Common myeloid progenitor, CD34-positive (primary cell): ENCODE measurements at regions not wholly inside any gene's neighbourhood (a gene's known extent, or its start where the extent isn't known, plus 50 kb on each side); places are given as distances from the start of the nearest gene placed in this dataset.

Source experiments
- CTCF ChIA-PET: fragments of 350-600 bp; sonication (Branson Sonifier 250); formaldehyde crosslinking; loops from one replicate; lab custom pipeline; 2021; ENCODE audit warnings: antibody characterized with exemption; lab: Charles Lee
- POLR2A ChIA-PET: fragments of 350-600 bp; sonication (Branson Sonifier 250); formaldehyde crosslinking; loops from one replicate; lab custom pipeline; 2021; ENCODE audit warnings: antibody characterized with exemption; lab: Charles Lee
- DNase-seq, 3 donors: peaks; one replicate each; pipeline versions ENCODE4 v3.0.0 to v3.0.0-alpha.2; 2013
- H3K27ac ChIP-seq, 2 experiments: 1 replicate in 1 of 2; 2 replicates in 1 of 2; pipeline ENCODE4 v1.7.0; 2013; ENCODE audit warnings: inconsistent platforms in 2 of 2, low read length in 2 of 2, mild to moderate bottlenecking in 2 of 2, low read depth in 1 of 2, moderate library complexity in 1 of 2; ENCODE audit not compliant: severe bottlenecking in 2 of 2, insufficient read depth in 1 of 2, poor library complexity in 1 of 2
- H3K27me3 ChIP-seq, 5 experiments: replicated peaks in 2 of 5; 1 replicate in 3 of 5; 2 replicates in 2 of 5; pipeline versions ENCODE4 v1.6.1 to v1.7.0; 2013; ENCODE audit warnings: low read length in 4 of 5, mild to moderate bottlenecking in 2 of 5, moderate library complexity in 2 of 5, inconsistent platforms in 1 of 5; ENCODE audit not compliant: insufficient read depth in 5 of 5, control insufficient read depth in 4 of 5
- H3K36me3 ChIP-seq, 4 experiments: 1 replicate in 2 of 4; 2 replicates in 2 of 4; pipeline versions ENCODE4 v1.6.1 to v1.7.0; 2013; ENCODE audit warnings: low read length in 3 of 4, control low read depth in 1 of 4, mild to moderate bottlenecking in 1 of 4; ENCODE audit not compliant: control insufficient read depth in 4 of 4, insufficient read depth in 4 of 4
- H3K4me1 ChIP-seq, 4 experiments: 1 replicate in 3 of 4; 2 replicates in 1 of 4; pipeline versions ENCODE4 v1.6.1 to v1.7.1; 2013; ENCODE audit warnings: low read length in 3 of 4, mild to moderate bottlenecking in 3 of 4, control low read depth in 1 of 4, inconsistent platforms in 1 of 4, moderate library complexity in 1 of 4; ENCODE audit not compliant: control insufficient read depth in 4 of 4, insufficient read depth in 4 of 4; ENCODE audit errors: control extremely low read depth in 1 of 4
- H3K4me3 ChIP-seq, 7 experiments: 1 replicate in 4 of 7; 2 replicates in 3 of 7; pipeline versions ENCODE4 v1.5.1 to v1.7.0; 2013; ENCODE audit warnings: mild to moderate bottlenecking in 7 of 7, low read length in 6 of 7, moderate library complexity in 6 of 7, inconsistent platforms in 2 of 7, low read depth in 2 of 7, control low read depth in 1 of 7; ENCODE audit not compliant: insufficient read depth in 4 of 7, control insufficient read depth in 1 of 7; ENCODE audit errors: extremely low read depth in 1 of 7
- H3K9me3 ChIP-seq, 5 experiments: 1 replicate in 4 of 5; 2 replicates in 1 of 5; pipeline versions ENCODE4 v1.6.1 to v1.7.1; 2013; ENCODE audit warnings: low read length in 4 of 5, mild to moderate bottlenecking in 2 of 5, inconsistent platforms in 1 of 5, low read depth in 1 of 5, moderate library complexity in 1 of 5; ENCODE audit not compliant: control insufficient read depth in 4 of 5, insufficient read depth in 2 of 5; ENCODE audit errors: control extremely low read depth in 1 of 5
- WGBS: methylation state at CpG from one replicate; pipeline ENCODE4 v1.1.5; 2013; ENCODE audit not compliant: insufficient coverage; 5-methylcytosine and 5-hydroxymethylcytosine counted together

DNA sequence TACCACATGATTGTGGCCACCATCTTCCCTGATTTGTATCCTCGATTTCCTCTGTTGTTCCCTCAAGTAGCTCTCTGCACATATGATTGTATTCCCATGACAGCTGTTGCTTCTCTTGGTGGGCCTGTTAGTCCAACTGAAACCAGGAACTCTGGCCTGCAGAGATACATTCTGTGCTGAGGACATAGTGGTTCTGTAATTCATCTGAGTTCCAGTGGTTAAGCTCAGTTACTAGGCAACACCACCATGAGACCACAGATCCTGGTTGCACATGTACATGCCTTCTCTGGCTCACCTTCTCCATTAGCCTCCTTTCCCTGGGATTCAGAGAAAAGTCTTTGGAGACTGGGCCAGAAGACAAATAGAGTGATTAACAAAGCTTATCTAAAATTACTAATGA lies 172.1 kb upstream of the SLC7A11 start:
- 90% methylated on average over 1 of the region's 1 CpG for WGBS
- H3K27me3 ChIP-seq, result no peaks in the 10 kb centered on the region
- peaks cover 0 to 8% (median 0%) of the 10 kb centered on the region in 4 experiments for H3K4me1 ChIP-seq
- DNase-seq, result peak in 1 of 3 donors; percentile 28
- no peaks in the 10 kb centered on the region for H3K9me3 ChIP-seq
- H3K4me3 ChIP-seq, result no peak overlapping the region
- POLR2A ChIA-PET, result no interaction called here
- CTCF ChIA-PET, result no interaction called here
- H3K27ac ChIP-seq, result no peak overlapping the region
- no peaks in the 10 kb centered on the region for H3K36me3 ChIP-seq

DNA sequence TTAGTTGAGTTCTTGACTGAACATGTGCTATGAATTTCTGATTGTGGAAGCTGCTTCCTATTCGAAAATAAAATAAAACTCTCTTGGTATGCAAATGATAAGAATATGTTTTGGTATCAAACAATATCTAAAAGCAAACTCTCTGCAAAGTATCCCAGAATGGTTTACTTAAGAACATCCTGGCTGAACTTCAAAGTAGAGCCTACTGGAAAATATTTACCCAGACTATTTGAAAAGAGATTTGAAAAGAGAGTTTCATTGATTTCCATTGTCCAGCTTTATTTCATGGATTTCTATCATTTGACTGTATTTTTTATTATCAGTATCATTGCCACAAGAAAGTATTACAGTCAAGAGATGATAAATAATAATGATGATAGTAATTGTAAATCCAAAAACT lies 171.1 kb upstream of the SLC7A11 start:
- Histone ChIP-seq H3K27ac (no peak overlapping the region), H3K36me3 (no peaks in the 10 kb centered on the region), H3K4me1 (peaks cover 0 to 15% (median 0%) of the 10 kb centered on the region in 4 experiments), H3K4me3 (no peak overlapping the region), H3K9me3 (no peaks in the 10 kb centered on the region), H3K27me3 (no peaks in the 10 kb centered on the region)
- CTCF ChIA-PET, result no interaction called here
- DNase-seq, result no peak
- POLR2A ChIA-PET, result no interaction called here
- WGBS, result no CpG with 5 or more reads among the region's 1 CpG

DNA sequence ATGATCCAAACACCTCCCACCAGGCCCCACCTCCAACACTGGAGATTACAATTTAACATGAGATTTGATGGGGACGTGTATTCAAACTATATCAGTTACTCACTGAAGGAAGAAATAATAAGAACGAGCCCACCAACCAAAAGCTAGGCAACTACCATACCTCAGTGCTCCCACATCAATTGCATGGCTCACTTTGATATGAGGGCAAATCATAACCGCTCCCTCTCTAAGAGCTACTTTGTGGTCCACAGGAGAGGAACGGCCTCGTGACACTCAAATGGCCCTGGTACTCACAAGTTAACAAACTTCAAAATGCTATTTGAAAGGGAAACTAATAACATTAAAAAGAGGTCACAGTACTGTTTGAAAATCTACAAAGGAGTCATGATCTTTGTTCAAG lies 170.7 kb upstream of the SLC7A11 start:
- Histone ChIP-seq H3K27me3 (no peaks in the 10 kb centered on the region), H3K4me3 (no peak overlapping the region), H3K27ac (no peak overlapping the region), H3K4me1 (peaks cover 0 to 17% (median 0%) of the 10 kb centered on the region in 4 experiments), H3K36me3 (no peaks in the 10 kb centered on the region), H3K9me3 (no peaks in the 10 kb centered on the region)
- WGBS, result 100% methylated on average over 4 of the region's 5 CpGs
- DNase-seq, result no peak
- CTCF ChIA-PET, result no interaction called here
- POLR2A ChIA-PET, result no interaction called here

DNA sequence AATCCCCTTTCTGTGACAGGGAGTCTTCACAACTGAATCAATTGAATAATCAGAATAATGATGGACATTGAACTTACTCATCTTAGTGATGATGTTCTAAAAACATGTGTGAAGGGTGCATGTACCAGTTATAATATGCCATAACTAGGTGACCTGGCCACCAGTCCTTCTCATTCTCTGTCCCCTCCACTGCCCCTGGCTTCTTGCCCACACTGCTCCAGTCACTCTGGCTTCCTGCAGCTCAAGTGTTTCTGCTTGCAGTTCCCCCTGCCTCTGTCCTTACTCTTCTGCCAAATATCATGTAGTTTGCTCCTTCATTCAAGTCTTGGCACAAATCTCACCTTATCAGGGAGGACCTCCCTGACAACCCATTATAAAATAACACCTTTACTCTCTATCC lies 168.1 kb upstream of the SLC7A11 start:
- Histone ChIP-seq H3K4me3 (no peak overlapping the region), H3K9me3 (no peaks in the 10 kb centered on the region), H3K36me3 (no peaks in the 10 kb centered on the region), H3K27me3 (no peaks in the 10 kb centered on the region), H3K27ac (no peak overlapping the region), H3K4me1 (peaks cover 14 to 40% (median 20%) of the 10 kb centered on the region in 4 experiments)
- peak in 1 of 3 donors; percentile 4 for DNase-seq
- CTCF ChIA-PET, result no interaction called here
- POLR2A ChIA-PET, result no interaction called here

DNA sequence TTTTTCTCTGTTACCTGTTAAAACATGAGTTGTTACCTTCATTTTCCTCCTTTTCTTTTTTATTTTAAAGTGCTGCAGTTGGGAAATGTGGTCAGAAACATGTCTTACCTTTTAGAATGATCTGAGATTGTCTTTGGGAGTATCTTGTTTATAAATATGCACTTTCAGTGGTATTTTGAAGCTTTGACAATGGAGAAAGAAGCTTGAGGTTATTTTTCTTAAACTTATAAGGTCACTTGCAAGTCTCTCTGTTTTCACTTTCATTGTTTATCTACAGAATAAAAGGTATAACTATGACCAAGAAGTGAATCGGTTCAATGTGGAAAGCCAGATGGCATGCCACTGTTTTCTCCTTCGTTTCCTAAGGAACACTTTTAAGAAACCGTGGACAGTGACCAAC lies 167.5 kb upstream of the SLC7A11 start:
- H3K9me3 ChIP-seq, result no peaks in the 10 kb centered on the region
- no peak overlapping the region for H3K27ac ChIP-seq
- WGBS, result 97% methylated on average over 3 of the region's 3 CpGs
- no peaks in the 10 kb centered on the region for H3K27me3 ChIP-seq
- POLR2A ChIA-PET, result no interaction called here
- peaks cover 15 to 46% (median 21%) of the 10 kb centered on the region in 4 experiments for H3K4me1 ChIP-seq
- CTCF ChIA-PET, result no interaction called here
- no peak overlapping the region for H3K4me3 ChIP-seq
- DNase-seq, result no peak
- no peaks in the 10 kb centered on the region for H3K36me3 ChIP-seq

DNA sequence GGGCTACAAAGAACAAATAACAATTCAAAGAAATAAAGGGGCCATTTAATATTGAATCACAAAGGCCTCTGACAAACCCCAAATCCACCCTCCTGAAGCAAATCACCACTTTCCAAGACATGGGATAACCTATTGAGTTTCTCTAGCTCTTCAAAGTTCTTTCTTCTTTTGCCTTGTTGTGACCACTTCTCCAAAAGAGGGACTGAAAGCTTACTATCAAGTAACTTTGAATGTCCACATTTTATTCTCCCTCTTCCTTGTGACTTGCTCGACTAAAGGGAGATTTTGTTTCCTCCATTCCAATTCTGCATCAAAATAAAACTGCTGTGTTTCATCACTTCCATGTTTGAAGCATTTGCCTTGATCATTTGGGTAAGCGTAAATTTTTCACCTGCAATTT lies 166.6 kb upstream of the SLC7A11 start:
- WGBS, result 80% methylated on average over 1 of the region's 2 CpGs
- CTCF ChIA-PET, result no interaction called here

DNA sequence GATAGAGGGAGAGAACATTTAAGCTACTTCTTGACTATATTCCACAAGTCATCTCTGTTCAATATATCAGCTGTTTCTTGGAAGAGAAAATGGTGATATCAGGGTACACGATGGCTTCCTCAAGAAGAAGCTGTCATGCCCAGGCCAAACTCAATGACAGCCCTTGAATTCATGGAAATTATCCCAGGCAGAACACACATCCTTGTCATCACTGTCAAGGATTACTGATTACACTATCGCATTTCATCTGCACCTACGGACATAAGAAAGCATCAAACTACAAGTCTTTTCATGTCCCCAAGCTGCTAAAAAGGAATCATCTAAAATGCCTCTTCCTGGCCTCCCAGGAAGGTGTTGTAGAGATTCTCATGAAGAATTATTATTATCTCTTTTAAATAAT lies 165.2 kb upstream of the SLC7A11 start:
- ChIA-PET CTCF (no interaction called here), POLR2A (no interaction called here)
- Histone ChIP-seq H3K4me1 (peaks cover 15 to 38% (median 21%) of the 10 kb centered on the region in 4 experiments), H3K9me3 (no peaks in the 10 kb centered on the region), H3K27me3 (no peaks in the 10 kb centered on the region), H3K4me3 (peak overlapping the region in 1 of 7 experiments; percentile 9), H3K36me3 (no peaks in the 10 kb centered on the region), H3K27ac (no peak overlapping the region)
- WGBS, result 67% methylated on average over 1 of the region's 3 CpGs
- no peak for DNase-seq

More for the DNA sequence above, 166.6 kb upstream of the SLC7A11 start:
- POLR2A ChIA-PET, result no interaction called here
- no peaks in the 10 kb centered on the region for H3K27me3 ChIP-seq
- H3K9me3 ChIP-seq, result no peaks in the 10 kb centered on the region
- no peak overlapping the region for H3K27ac ChIP-seq
- peaks cover 15 to 38% (median 21%) of the 10 kb centered on the region in 4 experiments for H3K4me1 ChIP-seq
- no peaks in the 10 kb centered on the region for H3K36me3 ChIP-seq
- peak in 1 of 3 donors; percentile 4 for DNase-seq
- no peak overlapping the region for H3K4me3 ChIP-seq
